ENCODE measurements at regions not wholly inside any gene's neighbourhood (a gene's known extent, or its start where the extent isn't known, plus 50 kb on each side); places are given as distances from the start of the nearest gene placed in this dataset.

DNA sequence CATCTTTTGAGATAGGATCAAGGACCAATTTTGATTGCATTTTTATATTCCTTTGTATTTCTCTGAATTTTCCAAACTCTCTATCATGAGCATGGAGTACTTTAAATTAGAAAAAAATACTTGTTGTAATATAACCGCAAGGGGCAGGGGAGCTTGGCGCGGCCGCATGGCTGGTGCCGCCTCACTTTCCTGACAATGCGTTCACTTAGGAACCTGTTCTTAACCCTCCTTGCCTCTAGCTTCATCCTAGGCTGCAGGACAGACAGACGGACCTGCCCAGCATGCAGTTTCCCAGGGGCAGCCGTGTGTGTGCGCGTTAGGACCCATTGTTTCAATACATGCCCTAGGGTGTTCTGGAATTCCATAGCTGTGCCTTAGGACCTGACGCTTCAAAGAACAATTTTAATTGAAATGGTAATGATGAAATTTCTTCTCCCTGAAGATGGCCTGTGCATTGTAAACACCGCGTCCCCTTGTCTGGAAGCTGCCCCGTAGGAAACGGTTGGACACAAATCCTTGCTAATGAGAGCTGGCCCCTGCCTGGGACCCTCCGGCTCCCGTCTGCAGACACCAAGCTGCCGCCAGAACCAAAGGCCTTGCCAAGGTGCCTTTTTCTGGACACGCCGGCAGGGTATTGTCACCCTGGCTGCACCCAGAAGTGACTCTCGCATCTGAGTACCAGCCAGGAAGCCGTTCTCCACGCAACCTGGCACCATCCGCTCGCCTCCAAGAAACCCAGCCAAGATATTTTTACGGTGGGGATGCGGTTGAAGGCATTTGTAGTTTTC is 466.4 kb downstream of the NPHP4 start:
- DNase-seq: no peak

- DNase-seq: no peak
Observed at GRCh38 chr1:5522531-5523145, 469.6 kb downstream of the NPHP4 start.

- DNase-seq: no peak
Observed at GRCh38 chr1:5519366-5520135, 472.7 kb downstream of the NPHP4 start.

- DNase-seq: no peak
Observed at GRCh38 chr1:5516756-5517155, 475.5 kb downstream of the NPHP4 start.

- DNase-seq: no peak
Observed at GRCh38 chr1:5515501-5515900, 476.7 kb downstream of the NPHP4 start.

GRCh38 chr1:5514527-5515183 is 477.6 kb downstream of the NPHP4 start:
- DNase-seq: peak; percentile 35 to 51

- no peak for DNase-seq
Observed at GRCh38 chr1:5513846-5514526, 478.2 kb downstream of the NPHP4 start.

DNA sequence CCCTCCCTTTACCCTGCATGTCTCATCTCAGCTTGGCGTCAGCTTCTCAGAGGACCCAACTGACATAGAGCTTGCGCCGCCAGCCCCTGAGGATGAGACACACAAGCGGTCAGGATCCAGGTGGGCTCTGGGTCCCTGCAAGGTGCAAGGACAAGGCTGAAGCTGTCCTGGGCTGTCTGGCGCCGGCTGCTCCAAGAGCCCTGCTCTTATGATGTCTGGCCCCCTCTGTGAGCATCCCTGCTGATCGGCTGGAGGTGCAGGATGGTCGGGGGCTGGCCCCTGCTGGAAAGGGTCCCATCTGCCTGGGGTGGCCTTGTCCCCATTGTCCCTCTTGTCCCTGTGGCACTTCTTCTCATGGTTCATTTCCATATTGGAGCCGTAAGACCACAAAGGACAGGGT is 479.0 kb downstream of the NPHP4 start:
- no peak for DNase-seq

- DNase-seq: no peak
Observed at GRCh38 chr1:5511381-5512097, 480.7 kb downstream of the NPHP4 start.

GRCh38 chr1:5509664-5510452 is 482.4 kb downstream of the NPHP4 start:
- peak in 1 of 2 donors; percentile 35 for DNase-seq

GRCh38 chr1:5508669-5509330 is 483.4 kb downstream of the NPHP4 start:
- no peak for DNase-seq

- DNase-seq: no peak
Observed at GRCh38 chr1:5507340-5507739, 484.9 kb downstream of the NPHP4 start.

DNA sequence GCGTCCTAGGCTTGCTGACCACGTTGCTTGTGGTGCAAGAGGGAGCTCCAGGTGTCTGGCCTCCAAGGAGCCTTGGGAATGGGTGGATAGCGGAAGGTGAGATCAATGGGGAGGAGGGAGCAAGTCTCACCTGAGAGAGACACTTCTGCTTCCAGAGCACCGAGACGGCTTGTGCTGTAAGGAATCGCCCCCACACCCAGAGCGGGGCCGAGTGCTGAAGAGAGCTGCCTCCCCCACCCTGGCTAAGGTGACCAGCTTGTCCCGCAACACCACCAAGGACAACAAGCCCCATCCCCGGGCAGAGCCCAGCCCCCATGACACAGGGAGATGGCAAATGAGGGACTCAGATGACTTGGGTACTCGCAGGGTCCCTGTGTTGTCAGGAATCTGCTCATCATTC is 485.6 kb downstream of the NPHP4 start:
- DNase-seq: no peak

GRCh38 chr1:5505944-5506343 is 486.3 kb downstream of the NPHP4 start:
- no peak for DNase-seq

DNA sequence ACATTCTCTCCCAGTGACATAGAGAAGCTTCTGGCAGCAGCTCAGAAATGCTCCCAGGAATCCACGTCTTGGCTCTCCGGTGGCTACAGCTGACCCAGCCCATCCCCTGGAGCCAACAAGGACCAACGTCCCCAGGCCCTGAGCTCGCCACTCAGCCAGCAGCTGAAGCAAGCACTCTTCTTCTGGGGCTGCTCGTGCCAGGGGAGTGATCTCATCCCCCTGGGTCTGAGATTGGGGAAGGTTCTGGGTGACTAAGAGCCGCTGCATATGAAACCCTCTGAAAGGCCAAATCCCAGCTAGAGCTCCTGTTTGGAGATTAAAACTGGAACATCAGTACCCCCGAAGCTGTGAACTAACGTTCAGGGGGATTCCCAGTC is 487.9 kb downstream of the NPHP4 start:
- DNase-seq: no peak

GRCh38 chr1:5503556-5504363 is 488.5 kb downstream of the NPHP4 start:
- no peak for DNase-seq

DNA sequence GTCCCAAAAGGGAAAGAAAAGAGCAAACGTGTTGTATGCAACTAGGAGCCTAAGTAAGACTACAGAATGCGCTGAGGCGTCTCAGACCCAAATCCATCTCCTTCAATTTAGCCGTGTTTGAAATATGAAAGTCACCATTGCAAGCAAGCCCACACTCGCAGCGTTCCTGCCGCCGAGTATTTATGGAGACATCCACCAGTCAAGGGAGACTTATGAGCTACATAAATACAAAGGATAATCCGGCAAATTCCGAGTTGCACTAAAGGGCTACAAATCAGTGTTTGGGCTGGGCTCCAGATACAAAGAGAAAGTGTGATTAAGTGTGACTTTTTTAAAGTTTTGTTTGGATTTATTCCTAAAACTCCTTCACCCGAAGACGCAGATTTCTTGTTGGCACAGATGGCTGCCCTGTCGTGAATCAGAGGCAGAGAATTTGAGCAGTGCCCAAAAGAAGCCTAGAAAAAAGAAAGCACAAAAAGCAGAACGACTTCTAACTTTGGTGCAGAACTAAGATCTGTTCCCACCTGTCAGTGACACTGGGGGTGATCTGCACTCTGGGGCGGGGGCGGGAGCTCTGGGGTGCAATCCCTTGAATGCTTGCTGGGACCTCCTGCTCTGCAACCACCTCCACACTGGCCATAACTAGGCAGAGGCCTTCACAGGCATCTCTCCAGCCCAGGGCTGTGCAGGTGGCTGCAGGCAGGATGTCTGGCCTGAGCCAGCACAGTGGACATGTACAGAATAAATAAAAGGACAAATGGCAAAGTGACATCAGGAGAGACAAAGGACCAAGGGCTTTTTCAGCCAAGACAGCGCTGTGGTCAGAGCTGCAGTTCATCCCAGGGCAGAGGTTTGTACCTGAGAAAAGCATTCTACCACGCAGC is 489.7 kb downstream of the NPHP4 start:
- DNase-seq: no peak
